ENCODE measurements at regions not wholly inside any gene's neighbourhood (a gene's known extent, or its start where the extent isn't known, plus 50 kb on each side); places are given as distances from the start of the nearest gene placed in this dataset.
A peak's percentile ranks its signal among the peaks of the same experiment; 100 is the strongest.

DNA sequence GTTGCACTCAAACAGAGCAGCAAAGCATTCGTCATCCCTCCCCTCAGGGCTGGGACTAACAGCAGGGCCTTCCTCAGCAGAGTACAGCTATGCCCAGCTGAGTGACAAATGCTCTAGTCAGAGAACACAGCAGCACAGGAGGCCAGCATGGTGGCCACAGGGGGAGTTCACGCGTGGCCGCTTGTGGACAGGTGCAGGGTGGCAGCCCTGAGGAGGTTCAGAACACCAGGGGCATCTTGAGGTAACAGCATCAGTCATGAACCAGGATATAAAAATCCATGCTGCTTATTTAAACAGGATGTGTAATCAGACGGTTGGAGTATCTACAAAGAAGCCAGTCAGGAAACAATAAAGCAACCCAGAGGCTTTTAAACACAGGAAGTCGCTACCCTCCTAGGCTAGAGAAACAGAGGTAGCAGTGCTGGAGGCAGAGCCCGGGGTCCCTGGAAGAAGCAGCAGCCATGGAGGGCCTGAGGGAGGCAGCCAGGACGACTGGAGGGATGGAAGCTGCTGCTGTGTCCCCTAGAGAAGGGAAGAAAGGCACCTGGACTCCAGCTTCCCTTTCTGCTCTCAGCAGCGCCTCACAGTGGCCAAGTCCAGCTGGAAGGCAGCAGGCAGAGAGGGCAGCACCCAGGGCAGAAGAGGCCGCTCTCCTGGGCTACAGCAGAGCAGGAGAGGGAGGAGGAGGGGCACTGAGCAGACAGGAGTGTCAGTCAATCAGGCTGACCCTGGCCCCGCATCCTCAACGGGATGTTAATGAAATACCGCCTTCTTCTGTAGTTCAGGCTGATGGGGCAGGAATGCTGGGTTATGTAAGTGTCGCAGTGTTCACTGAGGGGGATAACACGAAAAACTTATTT, 70.8 kb upstream of the UCN3 start:
- H3K27ac ChIP-seq (ENCODE audit: insufficient read depth, low read length), result no peak overlapping the region
- H2BK15ac ChIP-seq (ENCODE audit: low read depth, low read length), result no peak overlapping the region
- H3K9me1 ChIP-seq (ENCODE audit: insufficient read depth, low read length), result 0 out of 2 replicates have a peak, but pooled peaks cover 7% of the 10 kb centered on the region
- no peak overlapping the region for H3K4me3 ChIP-seq (ENCODE audit: insufficient read depth, low read depth, low read length)
- H4K8ac ChIP-seq (ENCODE audit: low read depth in 2 of 2, low read length in 2 of 2), result peak overlapping the region; percentile 39 to 55; a peak in 3 of 4 replicates
- no peak overlapping the region for H2BK5ac ChIP-seq (ENCODE audit: low read depth, low read length, poor library complexity, severe bottlenecking)
- H3K14ac ChIP-seq (replicated peaks; ENCODE audit: low read depth, low read length), result no peak overlapping the region
- H4K5ac ChIP-seq (ENCODE audit: low read depth, low read length), result no peak overlapping the region
- peak; percentile 33 for DNase-seq
- H3K4me1 ChIP-seq (ENCODE audit: control insufficient read depth, insufficient read depth, low read length), result peaks cover 8% of the 10 kb centered on the region
- POLR2A ChIA-PET (ENCODE audit: unreplicated experiment), result no interaction called here
- no peaks in the 10 kb centered on the region for H3K9me3 ChIP-seq (ENCODE audit: control insufficient read depth, insufficient read depth, low read length)
- no peak overlapping the region for H3K18ac ChIP-seq (ENCODE audit: low read depth, low read length)
- no peak overlapping the region for H3K4me2 ChIP-seq (ENCODE audit: low read depth, low read length)
- peak; percentile 62 for ATAC-seq (ENCODE audit: low read depth)
- peak overlapping the region; percentile 80 for H2AFZ ChIP-seq (replicated peaks; ENCODE audit: low read length, poor library complexity)
- H3K79me1 ChIP-seq (ENCODE audit: low read depth in 1 of 2, low read length in 2 of 2), result no peaks in the 10 kb centered on the region
- WGBS, 2 experiments (ENCODE audit: extremely low coverage in 2 of 2, insufficient read length in 1 of 2), result 40% methylated on average over 3 of the region's 15 CpGs; no CpG with 5 or more reads in 1 of the 2 experiments
- no TSS peak for BruUV-seq (replicated peaks)
- 0 out of 2 replicates have a peak overlapping the region, but pooled peaks have one; percentile 67 for H3K4ac ChIP-seq (ENCODE audit: low read depth, low read length)
- no peak overlapping the region; the same call in 1 of the 2 replicates for H4K91ac ChIP-seq (ENCODE audit: insufficient read depth, low read depth, low read length)
- peak overlapping the region; percentile 21; the same call in 1 of the 2 replicates for H2AK5ac ChIP-seq (ENCODE audit: low read depth, low read length)
- in situ Hi-C loops (cut with MboI; ENCODE audit: low sequenced_read_pairs) (no loop called here), intact Hi-C loops (cut with micrococcal nuclease) (loop anchor here (10.0 kb wide), 1 partner anchor 331 kb away; no protein-coding TSS in a partner anchor), dilution Hi-C loops (cut with HindIII; ENCODE audit: low sequenced_read_pairs, unreplicated experiment) (no loop called here)
- H2BK20ac ChIP-seq (ENCODE audit: low read depth, low read length), result no peak overlapping the region
- H4K20me1 ChIP-seq (ENCODE audit: insufficient read depth, low read length), result no peaks in the 10 kb centered on the region
- no peak overlapping the region for H3K9ac ChIP-seq (ENCODE audit: low read depth, low read length)
- no peak overlapping the region for H2AK9ac ChIP-seq (replicated peaks; ENCODE audit: low read depth, low read length, poor library complexity)
- peak overlapping the region; percentile 38; the same call in 1 of the 2 replicates for H2BK120ac ChIP-seq (ENCODE audit: low read depth, low read length)
- no peak overlapping the region for H3K23ac ChIP-seq (ENCODE audit: low read depth, low read length)
- H3K36me3 ChIP-seq (ENCODE audit: control insufficient read depth, insufficient read depth, low read length), result no peaks in the 10 kb centered on the region
- no peak overlapping the region for H3K56ac ChIP-seq (ENCODE audit: extremely low read depth, insufficient read depth, low read length)
- TF ChIP-seq RAD21 (IDR thresholded peaks at IDR 0.05; ENCODE audit: low read length) (peak; percentile 17; the same call in 1 of the 2 replicates), RCOR1 (IDR thresholded peaks at IDR 0.05; ENCODE audit: insufficient replicate concordance, low read length) (no peak), FOS (IDR thresholded peaks at IDR 0.05; ENCODE audit: low read depth, low read length) (no peak), CTCF (conservative IDR thresholded peaks at IDR 0.05; ENCODE audit: low read depth, low read length) (peak; percentile 32)
- CTCF ChIA-PET, result interaction anchor here (1.0 to 1.7 kb wide), 3 partner anchors 13 to 27 kb away, joined by 3 read pairs; no protein-coding TSS in a partner anchor
- 0 out of 2 replicates have a peak, but pooled peaks cover 1% of the 10 kb centered on the region for H3K27me3 ChIP-seq (ENCODE audit: control insufficient read depth, insufficient read depth, low read length)
